ENCODE measurements at regions not wholly inside any gene's neighbourhood (a gene's known extent, or its start where the extent isn't known, plus 50 kb on each side); places are given as distances from the start of the nearest gene placed in this dataset.

GRCh38 chr5:124981901-124982300 is 235.5 kb upstream of the ZNF608 start:
- TF ChIP-seq CTCF (conservative IDR thresholded peaks at IDR 0.05; ENCODE audit: low read length) = no peak
- no peak for TF ChIP-seq EZH2phosphoT487 (IDR thresholded peaks at IDR 0.05; ENCODE audit: borderline replicate concordance, low read depth, low read length)
